IMR-90 (cell line): ENCODE measurements at regions not wholly inside any gene's neighbourhood (a gene's known extent, or its start where the extent isn't known, plus 50 kb on each side); places are given as distances from the start of the nearest gene placed in this dataset.

Source experiments
- ATAC-seq: fragments of 200-7000 bp; cut with Tn5 transposase; 2 replicates; pipeline ENCODE4 v1.9.1; 2020; ENCODE audit warnings: low read depth, mild to moderate bottlenecking, moderate library complexity
- BruUV-seq: library from RNA; stranded (reverse); fragments of 400-500 nt; replicated peaks from 2 replicates; lab custom pipeline; 2021; lab: Mats Ljungman, UMichigan
- CTCF ChIA-PET: fragments of 300-600 bp; formaldehyde crosslinking; extraction: SDS; loops from one replicate; lab custom pipeline; 2021; ENCODE audit warnings: antibody characterized with exemption; lab: Yijun Ruan, JAX
- POLR2A ChIA-PET: fragments of 300-600 bp; sonication (Branson Sonifier 250); formaldehyde crosslinking; loops from one replicate; lab custom pipeline; 2022; ENCODE audit warnings: antibody characterized with exemption; ENCODE audit not compliant: unreplicated experiment; lab: Charles Lee
- DNase-seq: peaks from one replicate; pipeline ENCODE4 v3.0.0; 2013
- H2AFZ ChIP-seq: replicated peaks from 2 replicates; pipeline ENCODE3; 2013; ENCODE audit warnings: low read length, mild to moderate bottlenecking; ENCODE audit not compliant: poor library complexity
- H2AK5ac ChIP-seq: 2 replicates; pipeline ENCODE4 v1.6.1; 2013; ENCODE audit warnings: low read depth, low read length, inconsistent platforms
- H2AK9ac ChIP-seq: replicated peaks from 2 replicates; pipeline ENCODE3; 2013; ENCODE audit warnings: mild to moderate bottlenecking, low read depth, low read length, moderate library complexity; ENCODE audit not compliant: poor library complexity
- H2BK120ac ChIP-seq: 2 replicates; pipeline ENCODE4 v1.6.1; 2013; ENCODE audit warnings: low read depth, low read length, inconsistent platforms
- H2BK15ac ChIP-seq: 3 replicates; pipeline ENCODE4 v1.6.1; 2013; ENCODE audit warnings: low read depth, low read length, inconsistent platforms
- H2BK20ac ChIP-seq: 2 replicates; pipeline ENCODE4 v1.6.1; 2013; ENCODE audit warnings: low read depth, mild to moderate bottlenecking, inconsistent platforms, low read length, moderate library complexity
- H2BK5ac ChIP-seq: 2 replicates; pipeline ENCODE4 v1.6.1; 2013; ENCODE audit warnings: mild to moderate bottlenecking, low read depth, low read length, inconsistent platforms; ENCODE audit not compliant: poor library complexity, severe bottlenecking
- H3K14ac ChIP-seq: replicated peaks from 2 replicates; pipeline ENCODE4 v1.6.1; 2013; ENCODE audit warnings: low read depth, low read length, inconsistent platforms
- H3K18ac ChIP-seq: 2 replicates; pipeline ENCODE4 v1.6.1; 2013; ENCODE audit warnings: low read depth, low read length, control low read depth
- H3K23ac ChIP-seq: 2 replicates; pipeline ENCODE4 v1.6.1; 2013; ENCODE audit warnings: low read depth, low read length, inconsistent platforms
- H3K27ac ChIP-seq: 2 replicates; pipeline ENCODE4 v1.5.1; 2013; ENCODE audit warnings: mild to moderate bottlenecking, control low read depth, low read length; ENCODE audit not compliant: insufficient read depth
- H3K27me3 ChIP-seq: 2 replicates; pipeline ENCODE4 v1.6.1; 2013; ENCODE audit warnings: low read length; ENCODE audit not compliant: control insufficient read depth, insufficient read depth
- H3K36me3 ChIP-seq: 2 replicates; pipeline ENCODE4 v1.6.1; 2013; ENCODE audit warnings: low read length, mixed read lengths; ENCODE audit not compliant: control insufficient read depth, insufficient read depth
- H3K4ac ChIP-seq: 2 replicates; pipeline ENCODE4 v1.6.1; 2013; ENCODE audit warnings: low read depth, low read length, inconsistent platforms
- H3K4me1 ChIP-seq: 2 replicates; pipeline ENCODE4 v1.6.1; 2013; ENCODE audit warnings: low read length, mixed read lengths; ENCODE audit not compliant: control insufficient read depth, insufficient read depth
- H3K4me2 ChIP-seq: 2 replicates; pipeline ENCODE4 v1.6.1; 2013; ENCODE audit warnings: low read depth, mild to moderate bottlenecking, control low read depth, low read length, moderate library complexity
- H3K4me3 ChIP-seq: 2 replicates; pipeline ENCODE4 v1.5.1; 2013; ENCODE audit warnings: low read depth, mild to moderate bottlenecking, control low read depth, low read length, moderate library complexity; ENCODE audit not compliant: insufficient read depth
- H3K56ac ChIP-seq: 2 replicates; pipeline ENCODE4 v1.6.1; 2013; ENCODE audit warnings: low read length, inconsistent platforms; ENCODE audit not compliant: insufficient read depth; ENCODE audit errors: extremely low read depth
- H3K79me1 ChIP-seq, 2 experiments: 2 replicates each; pipeline ENCODE4 v1.6.1; 2013; ENCODE audit warnings: low read length in 2 of 2, inconsistent platforms in 1 of 2, low read depth in 1 of 2
- H3K9ac ChIP-seq: 2 replicates; pipeline ENCODE4 v1.6.1; 2013; ENCODE audit warnings: low read depth, low read length, control low read depth
- H3K9me1 ChIP-seq: 2 replicates; pipeline ENCODE4 v1.6.1; 2013; ENCODE audit warnings: low read length, inconsistent platforms; ENCODE audit not compliant: insufficient read depth
- H3K9me3 ChIP-seq: 2 replicates; pipeline ENCODE4 v1.6.1; 2013; ENCODE audit warnings: low read length; ENCODE audit not compliant: control insufficient read depth, insufficient read depth
- H4K20me1 ChIP-seq: 2 replicates; pipeline ENCODE4 v1.6.1; 2013; ENCODE audit warnings: low read length, inconsistent platforms; ENCODE audit not compliant: insufficient read depth
- H4K5ac ChIP-seq: 2 replicates; pipeline ENCODE4 v1.6.1; 2013; ENCODE audit warnings: mild to moderate bottlenecking, low read depth, low read length, control low read depth
- H4K8ac ChIP-seq, 2 experiments: 2 replicates each; pipeline ENCODE4 v1.6.1; 2013; ENCODE audit warnings: low read depth in 2 of 2, low read length in 2 of 2, control low read depth in 1 of 2, inconsistent platforms in 1 of 2
- H4K91ac ChIP-seq: 2 replicates; pipeline ENCODE4 v1.6.1; 2013; ENCODE audit warnings: low read depth, low read length, inconsistent platforms; ENCODE audit not compliant: insufficient read depth
- BHLHE40 ChIP-seq: fragments of 150-350 bp; IDR thresholded peaks from 2 replicates; pipeline ENCODE4 v1.6.1; 2016; ENCODE audit warnings: mild to moderate bottlenecking, low read depth, low read length
- CEBPB ChIP-seq: IDR thresholded peaks from 2 replicates; pipeline ENCODE4 v1.6.1; 2012; ENCODE audit warnings: low read depth, low read length, improper control_type of control experiment
- MAFK ChIP-seq: IDR thresholded peaks from 2 replicates; pipeline ENCODE4 v1.6.1; 2012; ENCODE audit warnings: low read depth, low read length, improper control_type of control experiment
- RAD21 ChIP-seq: IDR thresholded peaks from 2 replicates; pipeline ENCODE4 v1.6.1; 2012; ENCODE audit warnings: low read length, improper control_type of control experiment
- SMC3 ChIP-seq: fragments of 150-350 bp; IDR thresholded peaks from 2 replicates; pipeline ENCODE4 v1.6.1; 2016; ENCODE audit warnings: low read depth, mild to moderate bottlenecking, antibody characterized with exemption, low read length, moderate library complexity
- WGBS, 2 experiments: methylation state at CpG; one replicate each; pipeline versions ENCODE4 v1.1.5 to v1.1.7; 2013; ENCODE audit warnings: missing lambda C conversion rate in 2 of 2; ENCODE audit not compliant: insufficient read length in 1 of 2; ENCODE audit errors: extremely low coverage in 2 of 2; 5-methylcytosine and 5-hydroxymethylcytosine counted together
- dilution Hi-C: fragments of 300-500 bp; cut with HindIII; formaldehyde crosslinking; loops from one replicate; pipeline ENCODE4 v1.14.3; 2018; ENCODE audit warnings: low sequenced_read_pairs; ENCODE audit not compliant: unreplicated experiment
- in situ Hi-C: fragments of 300-500 bp; cut with MboI; formaldehyde crosslinking; loops from 3 replicates; pipeline ENCODE4 v1.14.3; 2019; ENCODE audit warnings: low sequenced_read_pairs, inconsistent platforms, mixed read lengths
- intact Hi-C: fragments of 100-400 bp; cut with micrococcal nuclease; formaldehyde crosslinking; loops from 2 replicates; pipeline ENCODE4 v1.10.0; 2022
- TF ChIP-seq, protein P1 (sequence below): fragments of 150-350 bp; IDR thresholded peaks from 2 replicates; pipeline ENCODE4 v1.6.1; 2017; ENCODE audit warnings: mild to moderate bottlenecking, antibody characterized with exemption, low read length, low read depth

DNA sequence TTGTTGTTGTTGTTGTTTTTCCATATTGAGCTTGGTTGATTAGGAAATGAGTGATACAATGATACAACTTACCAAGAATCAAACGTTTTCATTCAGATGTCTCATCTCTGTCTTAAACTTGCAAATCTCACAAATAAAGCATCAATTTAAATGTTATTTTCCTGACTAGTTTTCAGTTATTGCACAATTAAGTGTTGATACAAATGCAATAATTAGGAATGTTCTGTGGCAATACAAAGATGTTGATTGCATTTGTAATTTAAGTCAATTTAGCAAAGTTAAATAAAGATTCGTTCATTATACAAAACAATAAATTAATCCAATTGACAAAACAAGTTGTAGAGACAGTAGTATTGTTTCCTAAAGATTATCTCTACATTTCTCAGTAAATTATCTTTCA, 392.3 kb upstream of the ZNF804A start:
- intact Hi-C loops (no loop called here), in situ Hi-C loops (no loop called here), dilution Hi-C loops (no loop called here)
- Histone ChIP-seq H2BK5ac (no peak overlapping the region), H3K9ac (no peak overlapping the region), H2BK15ac (no peak overlapping the region), H3K9me3 (peaks cover 2% of the 10 kb centered on the region), H3K9me1 (no peaks in the 10 kb centered on the region), H3K4me3 (no peak overlapping the region), H4K8ac (no peak overlapping the region), H4K91ac (no peak overlapping the region), H3K4me2 (no peak overlapping the region), H3K79me1 (no peaks in the 10 kb centered on the region), H2AK9ac (no peak overlapping the region), H3K56ac (no peak overlapping the region), H4K20me1 (no peaks in the 10 kb centered on the region), H3K18ac (no peak overlapping the region), H2AK5ac (no peak overlapping the region), H3K27me3 (no peaks in the 10 kb centered on the region), H2AFZ (no peak overlapping the region), H3K4me1 (no peaks in the 10 kb centered on the region), H3K14ac (no peak overlapping the region), H2BK120ac (no peak overlapping the region), H3K23ac (no peak overlapping the region), H3K27ac (no peak overlapping the region), H4K5ac (no peak overlapping the region), H3K4ac (no peak overlapping the region), H2BK20ac (no peak overlapping the region), H3K36me3 (no peaks in the 10 kb centered on the region)
- TF ChIP-seq MAFK (no peak), CEBPB (peak; percentile 47), SMC3 (no peak), BHLHE40 (no peak), RAD21 (no peak)
- TF ChIP-seq, protein P1, sequence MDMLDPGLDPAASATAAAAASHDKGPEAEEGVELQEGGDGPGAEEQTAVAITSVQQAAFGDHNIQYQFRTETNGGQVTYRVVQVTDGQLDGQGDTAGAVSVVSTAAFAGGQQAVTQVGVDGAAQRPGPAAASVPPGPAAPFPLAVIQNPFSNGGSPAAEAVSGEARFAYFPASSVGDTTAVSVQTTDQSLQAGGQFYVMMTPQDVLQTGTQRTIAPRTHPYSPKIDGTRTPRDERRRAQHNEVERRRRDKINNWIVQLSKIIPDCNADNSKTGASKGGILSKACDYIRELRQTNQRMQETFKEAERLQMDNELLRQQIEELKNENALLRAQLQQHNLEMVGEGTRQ = no peak
- WGBS, 2 experiments = no CpG with 5 or more reads among the region's 2 CpGs
- ChIA-PET CTCF (no interaction called here), POLR2A (no interaction called here)
- no peak for DNase-seq
- ATAC-seq = no peak
- BruUV-seq = no TSS peak
